IPS DF 6.9 (cell line): ENCODE measurements at regions not wholly inside any gene's neighbourhood (a gene's known extent, or its start where the extent isn't known, plus 50 kb on each side); places are given as distances from the start of the nearest gene placed in this dataset.

Experiments used
- DNase-seq: peaks from one replicate; pipeline ENCODE4 v3.0.0-alpha.2; 2013; ENCODE audit warnings: low read depth, low spot score
- H3K27ac ChIP-seq: one replicate; pipeline ENCODE4 v1.5.1; 2013; ENCODE audit warnings: low read length, control low read depth
- H3K27me3 ChIP-seq: 2 replicates; pipeline ENCODE4 v1.6.1; 2013; ENCODE audit warnings: mild to moderate bottlenecking, low read length; ENCODE audit not compliant: control insufficient read depth, insufficient read depth
- H3K36me3 ChIP-seq: 2 replicates; pipeline ENCODE4 v1.6.1; 2013; ENCODE audit warnings: low read length; ENCODE audit not compliant: control insufficient read depth, insufficient read depth
- H3K4me1 ChIP-seq: 2 replicates; pipeline ENCODE4 v1.6.1; 2013; ENCODE audit warnings: low read length; ENCODE audit not compliant: control insufficient read depth, insufficient read depth
- H3K4me3 ChIP-seq: 2 replicates; pipeline ENCODE4 v1.5.1; 2013; ENCODE audit warnings: mild to moderate bottlenecking, low read length
- H3K9me3 ChIP-seq: 2 replicates; pipeline ENCODE4 v1.6.1; 2013; ENCODE audit warnings: low read length, inconsistent platforms; ENCODE audit not compliant: control insufficient read depth, insufficient read depth
- WGBS: extraction: QIAGEN DNeasy Blood & Tissue Kit; methylation state at CpG from one replicate; pipeline ENCODE4 v1.1.7; 2013; ENCODE audit warnings: mixed read lengths, missing lambda C conversion rate; ENCODE audit not compliant: insufficient read length, insufficient coverage; 5-methylcytosine and 5-hydroxymethylcytosine counted together

- WGBS, result no CpG with 5 or more reads among the region's 1 CpG
- Histone ChIP-seq H3K9me3 (no peaks in the 10 kb centered on the region), H3K36me3 (no peaks in the 10 kb centered on the region), H3K4me3 (no peak overlapping the region), H3K4me1 (no peaks in the 10 kb centered on the region), H3K27me3 (no peaks in the 10 kb centered on the region), H3K27ac (no peak overlapping the region)
- DNase-seq, result no peak
Measured at GRCh38 chr2:4130651-4131050, 427.3 kb downstream of the DCDC2C start.

GRCh38 chr2:4134551-4135550 is 431.5 kb downstream of the DCDC2C start:
- Histone ChIP-seq H3K36me3 (no peaks in the 10 kb centered on the region), H3K27ac (no peak overlapping the region), H3K27me3 (no peaks in the 10 kb centered on the region), H3K4me3 (no peak overlapping the region), H3K4me1 (no peaks in the 10 kb centered on the region), H3K9me3 (no peaks in the 10 kb centered on the region)
- no CpG with 5 or more reads among the region's 8 CpGs for WGBS
- DNase-seq, result no peak

GRCh38 chr2:4135765-4136164 is 432.4 kb downstream of the DCDC2C start:
- H3K27ac ChIP-seq, result no peak overlapping the region
- H3K9me3 ChIP-seq, result no peaks in the 10 kb centered on the region
- no peaks in the 10 kb centered on the region for H3K4me1 ChIP-seq
- H3K36me3 ChIP-seq, result no peaks in the 10 kb centered on the region
- DNase-seq, result no peak
- WGBS, result no CpG with 5 or more reads among the region's 14 CpGs
- H3K4me3 ChIP-seq, result no peak overlapping the region
- H3K27me3 ChIP-seq, result no peaks in the 10 kb centered on the region

- H3K4me1 ChIP-seq, result no peaks in the 10 kb centered on the region
- no peaks in the 10 kb centered on the region for H3K36me3 ChIP-seq
- DNase-seq, result no peak
- no peaks in the 10 kb centered on the region for H3K27me3 ChIP-seq
- no peak overlapping the region for H3K4me3 ChIP-seq
- no peaks in the 10 kb centered on the region for H3K9me3 ChIP-seq
- WGBS, result no CpG with 5 or more reads among the region's 6 CpGs
- H3K27ac ChIP-seq, result no peak overlapping the region
Measured at GRCh38 chr2:4139316-4139715, 435.9 kb downstream of the DCDC2C start.

- H3K4me1 ChIP-seq, result no peaks in the 10 kb centered on the region
- no peaks in the 10 kb centered on the region for H3K36me3 ChIP-seq
- no peak overlapping the region for H3K4me3 ChIP-seq
- H3K27ac ChIP-seq, result no peak overlapping the region
- DNase-seq, result no peak
- no peaks in the 10 kb centered on the region for H3K9me3 ChIP-seq
- H3K27me3 ChIP-seq, result no peaks in the 10 kb centered on the region
- no CpG with 5 or more reads among the region's 1 CpG for WGBS
Measured at GRCh38 chr2:4139731-4140130, 436.4 kb downstream of the DCDC2C start.

DNA sequence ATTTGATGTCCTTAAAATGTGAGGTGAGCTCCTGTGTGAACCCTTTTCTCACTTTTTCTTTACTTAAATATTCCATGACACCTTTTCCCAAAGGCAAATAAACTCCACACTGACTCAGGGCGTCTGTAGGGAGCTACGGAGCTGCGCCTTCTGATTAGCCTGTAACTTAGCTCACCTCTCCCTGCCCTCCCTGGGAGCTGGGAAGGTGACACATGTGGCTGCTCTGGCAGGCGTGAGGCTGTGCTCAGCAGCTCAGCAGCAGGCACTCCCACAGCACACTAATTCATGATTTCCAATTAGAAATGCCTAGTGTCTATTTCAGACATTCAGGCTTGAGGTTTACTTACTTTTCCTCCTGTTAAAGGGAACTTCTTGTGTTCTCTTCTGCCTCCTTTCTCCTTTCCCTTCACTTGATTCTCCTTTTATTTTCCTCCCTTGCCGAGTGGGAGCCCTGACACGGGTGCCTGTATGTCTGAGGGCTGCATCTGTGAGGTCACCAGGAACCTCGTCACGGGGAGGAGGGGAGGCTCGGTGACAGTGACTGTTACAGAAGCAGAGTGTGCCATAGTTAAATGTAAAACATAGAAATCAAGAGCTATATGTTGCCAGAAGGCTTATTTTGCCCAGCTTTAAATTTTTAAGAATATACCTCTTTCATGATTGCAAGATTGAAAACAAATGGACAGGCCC is 437.1 kb downstream of the DCDC2C start:
- H3K4me1 ChIP-seq, result no peaks in the 10 kb centered on the region
- H3K9me3 ChIP-seq, result no peaks in the 10 kb centered on the region
- H3K27ac ChIP-seq, result no peak overlapping the region
- H3K27me3 ChIP-seq, result no peaks in the 10 kb centered on the region
- no peak for DNase-seq
- H3K36me3 ChIP-seq, result no peaks in the 10 kb centered on the region
- no CpG with 5 or more reads among the region's 9 CpGs for WGBS
- H3K4me3 ChIP-seq, result no peak overlapping the region

DNA sequence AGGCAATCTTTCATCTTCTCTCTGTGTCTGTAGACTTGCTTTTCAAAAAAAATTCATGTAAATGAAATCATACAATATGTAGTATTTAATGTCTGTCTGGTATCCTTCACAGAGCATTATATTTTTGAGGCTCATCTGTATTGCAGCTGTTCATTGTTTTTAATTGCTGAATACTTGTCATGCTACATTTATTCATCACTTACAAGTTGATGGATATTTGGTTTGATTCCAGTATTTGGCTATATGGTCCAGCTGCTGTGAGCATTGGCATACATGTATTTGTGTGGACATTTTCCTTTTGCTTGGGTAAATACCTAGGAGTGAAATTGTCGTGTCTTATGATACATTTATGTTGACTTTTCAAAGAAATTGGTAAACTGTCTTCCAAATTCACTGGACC is 441.4 kb downstream of the DCDC2C start:
- DNase-seq, result no peak
- H3K27ac ChIP-seq, result no peak overlapping the region
- no peaks in the 10 kb centered on the region for H3K27me3 ChIP-seq
- H3K36me3 ChIP-seq, result no peaks in the 10 kb centered on the region
- H3K4me1 ChIP-seq, result no peaks in the 10 kb centered on the region
- H3K9me3 ChIP-seq, result no peaks in the 10 kb centered on the region
- WGBS, result no CpG with 5 or more reads among the region's 1 CpG
- no peak overlapping the region for H3K4me3 ChIP-seq

- no peaks in the 10 kb centered on the region for H3K4me1 ChIP-seq
- no peaks in the 10 kb centered on the region for H3K27me3 ChIP-seq
- WGBS, result no CpG with 5 or more reads among the region's 2 CpGs
- no peak overlapping the region for H3K4me3 ChIP-seq
- no peak for DNase-seq
- no peaks in the 10 kb centered on the region for H3K36me3 ChIP-seq
- H3K27ac ChIP-seq, result no peak overlapping the region
- H3K9me3 ChIP-seq, result no peaks in the 10 kb centered on the region
Measured at GRCh38 chr2:4151521-4151920, 448.1 kb downstream of the DCDC2C start.

GRCh38 chr2:4152051-4152450 is 448.7 kb downstream of the DCDC2C start:
- no CpG with 5 or more reads among the region's 1 CpG for WGBS
- Histone ChIP-seq H3K36me3 (no peaks in the 10 kb centered on the region), H3K4me1 (no peaks in the 10 kb centered on the region), H3K9me3 (no peaks in the 10 kb centered on the region), H3K4me3 (no peak overlapping the region), H3K27me3 (no peaks in the 10 kb centered on the region), H3K27ac (no peak overlapping the region)
- no peak for DNase-seq

- no peak for DNase-seq
- no CpG with 5 or more reads among the region's 2 CpGs for WGBS
- Histone ChIP-seq H3K36me3 (no peaks in the 10 kb centered on the region), H3K27me3 (no peaks in the 10 kb centered on the region), H3K4me1 (no peaks in the 10 kb centered on the region), H3K9me3 (peaks cover 8% of the 10 kb centered on the region), H3K4me3 (no peak overlapping the region), H3K27ac (no peak overlapping the region)
Measured at GRCh38 chr2:4168834-4169233, 465.5 kb downstream of the DCDC2C start.
